HEK293 (cell line): ENCODE measurements at regions not wholly inside any gene's neighbourhood (a gene's known extent, or its start where the extent isn't known, plus 50 kb on each side); places are given as distances from the start of the nearest gene placed in this dataset.

Experiments
- CTCF ChIA-PET: fragments of 350-600 bp; formaldehyde crosslinking; extraction: SDS; loops from one replicate; lab custom pipeline; 2021; ENCODE audit warnings: antibody characterized with exemption; lab: Yijun Ruan, JAX
- POLR2A ChIA-PET: fragments of 300-600 bp; formaldehyde crosslinking; extraction: SDS; loops from one replicate; lab custom pipeline; 2020; ENCODE audit warnings: antibody characterized with exemption, inconsistent platforms; lab: Yijun Ruan, JAX
- H3K27ac ChIP-seq: fragments of 200-500 bp; sonication (Bioruptor generic); 2 replicates; pipeline ENCODE4 v1.5.1; 2014; ENCODE audit warnings: low read depth, low read length, control low read depth, inconsistent platforms; ENCODE audit errors: extremely low read depth
- H3K36me3 ChIP-seq, 2 experiments: fragments of 200-500 bp in 1 of 2; sonication (Bioruptor generic) in 1 of 2; 1 replicate in 1 of 2; 2 replicates in 1 of 2; pipeline ENCODE4 v1.5.1; 2014 to 2017; ENCODE audit warnings: inconsistent platforms in 2 of 2, low read length in 2 of 2; ENCODE audit not compliant: control insufficient read depth in 2 of 2, insufficient read depth in 1 of 2
- H3K4me1 ChIP-seq: fragments of 200-500 bp; sonication (Bioruptor generic); 2 replicates; pipeline ENCODE4 v1.5.1; 2014; ENCODE audit warnings: mild to moderate bottlenecking, low read length, inconsistent platforms; ENCODE audit not compliant: control insufficient read depth, insufficient read depth
- H3K4me3 ChIP-seq: 2 replicates; pipeline ENCODE4 v1.5.1; 2011; ENCODE audit warnings: low read depth, mild to moderate bottlenecking, control low read depth, low read length, moderate library complexity
- H3K9me3 ChIP-seq: fragments of 200-500 bp; sonication (Bioruptor generic); 2 replicates; pipeline ENCODE4 v1.5.1; 2014; ENCODE audit warnings: low read depth, low read length, inconsistent platforms; ENCODE audit not compliant: control insufficient read depth, insufficient read depth
- BCL11B ChIP-seq: fragments of 450-650 bp; formaldehyde crosslinking; IDR thresholded peaks from 2 replicates; pipeline ENCODE4 v1.5.1; 2016; ENCODE audit warnings: low read depth, missing biosample characterization, missing genetic modification characterization
- GLIS1 ChIP-seq: fragments of 450-650 bp; formaldehyde crosslinking; IDR thresholded peaks from 2 replicates; pipeline ENCODE4 v1.5.1; 2016; ENCODE audit warnings: missing biosample characterization, missing genetic modification characterization
- GLIS2 ChIP-seq: fragments of 450-650 bp; formaldehyde crosslinking; IDR thresholded peaks from 2 replicates; pipeline ENCODE4 v1.5.1; 2016; ENCODE audit warnings: missing biosample characterization, missing genetic modification characterization
- HOXC10 ChIP-seq: sonication (generic); formaldehyde crosslinking; IDR thresholded peaks from 2 replicates; pipeline ENCODE4 v1.8.1; 2023; ENCODE audit warnings: mild to moderate bottlenecking, missing genetic modification reagents
- KLF7 ChIP-seq: fragments of 450-650 bp; formaldehyde crosslinking; IDR thresholded peaks from 2 replicates; pipeline ENCODE4 v1.5.1; 2016; ENCODE audit warnings: missing biosample characterization, missing genetic modification characterization, borderline replicate concordance
- KLF8 ChIP-seq: fragments of 450-650 bp; formaldehyde crosslinking; IDR thresholded peaks from 2 replicates; pipeline ENCODE4 v1.5.1; 2016; ENCODE audit warnings: missing biosample characterization, missing genetic modification characterization
- REPIN1 ChIP-seq: fragments of 450-650 bp; formaldehyde crosslinking; IDR thresholded peaks from 2 replicates; pipeline ENCODE4 v1.5.1; 2017; ENCODE audit warnings: missing biosample characterization, missing genetic modification characterization, low read depth
- SALL2 ChIP-seq: fragments of 450-650 bp; formaldehyde crosslinking; IDR thresholded peaks from 2 replicates; pipeline ENCODE4 v1.5.0; 2017; ENCODE audit warnings: missing biosample characterization, mild to moderate bottlenecking, missing genetic modification characterization, borderline replicate concordance
- SCRT1 ChIP-seq: fragments of 450-650 bp; formaldehyde crosslinking; IDR thresholded peaks from 2 replicates; pipeline ENCODE4 v1.5.1; 2016; ENCODE audit warnings: missing biosample characterization, missing genetic modification characterization, borderline replicate concordance
- WT1 ChIP-seq: fragments of 450-650 bp; formaldehyde crosslinking; IDR thresholded peaks from 2 replicates; pipeline ENCODE4 v1.5.1; 2016; ENCODE audit warnings: missing biosample characterization, missing genetic modification characterization
- ZBTB7A ChIP-seq: fragments of 450-650 bp; formaldehyde crosslinking; IDR thresholded peaks from 2 replicates; pipeline ENCODE4 v1.5.1; 2016; ENCODE audit warnings: low read depth, missing biosample characterization, missing genetic modification characterization
- ZEB2 ChIP-seq: fragments of 450-650 bp; formaldehyde crosslinking; IDR thresholded peaks from 2 replicates; pipeline ENCODE4 v1.5.1; 2016; ENCODE audit warnings: missing biosample characterization, missing genetic modification characterization
- ZFHX2 ChIP-seq: fragments of 450-650 bp; formaldehyde crosslinking; conservative IDR thresholded peaks from 2 replicates; pipeline ENCODE4 v1.5.1; 2016; ENCODE audit warnings: missing biosample characterization, missing genetic modification characterization
- ZFP3 ChIP-seq: fragments of 450-650 bp; formaldehyde crosslinking; IDR thresholded peaks from 2 replicates; pipeline ENCODE4 v1.5.1; 2016; ENCODE audit warnings: low read depth, missing biosample characterization, missing genetic modification characterization
- ZFP37 ChIP-seq: fragments of 450-650 bp; formaldehyde crosslinking; IDR thresholded peaks from 2 replicates; pipeline ENCODE4 v1.5.1; 2016; ENCODE audit warnings: missing biosample characterization, missing genetic modification characterization
- ZNF157 ChIP-seq: fragments of 450-650 bp; formaldehyde crosslinking; IDR thresholded peaks from 2 replicates; pipeline ENCODE4 v1.5.1; 2016; ENCODE audit warnings: missing biosample characterization, missing genetic modification characterization
- ZNF16 ChIP-seq: fragments of 450-650 bp; formaldehyde crosslinking; IDR thresholded peaks from 2 replicates; pipeline ENCODE4 v1.5.1; 2016; ENCODE audit warnings: low read depth, missing biosample characterization, missing genetic modification characterization
- ZNF221 ChIP-seq: fragments of 450-650 bp; formaldehyde crosslinking; IDR thresholded peaks from 2 replicates; pipeline ENCODE4 v1.5.1; 2017; ENCODE audit warnings: missing biosample characterization, missing genetic modification characterization, borderline replicate concordance
- ZNF266 ChIP-seq: fragments of 450-650 bp; formaldehyde crosslinking; IDR thresholded peaks from 2 replicates; pipeline ENCODE4 v1.5.1; 2016; ENCODE audit warnings: missing biosample characterization, missing genetic modification characterization, low read depth
- ZNF292 ChIP-seq: fragments of 450-650 bp; formaldehyde crosslinking; IDR thresholded peaks from 2 replicates; pipeline ENCODE4 v1.5.1; 2016; ENCODE audit warnings: low read depth, missing biosample characterization, missing genetic modification characterization, borderline replicate concordance
- ZNF350 ChIP-seq: fragments of 450-650 bp; formaldehyde crosslinking; IDR thresholded peaks from 2 replicates; pipeline ENCODE4 v1.5.0; 2017; ENCODE audit warnings: missing biosample characterization, mild to moderate bottlenecking, missing genetic modification characterization
- ZNF488 ChIP-seq: fragments of 450-650 bp; formaldehyde crosslinking; IDR thresholded peaks from 2 replicates; pipeline ENCODE4 v1.5.1; 2016; ENCODE audit warnings: missing biosample characterization, missing genetic modification characterization
- ZNF510 ChIP-seq: fragments of 450-650 bp; formaldehyde crosslinking; IDR thresholded peaks from 2 replicates; pipeline ENCODE4 v1.5.1; 2018; ENCODE audit warnings: mild to moderate bottlenecking, missing genetic modification characterization, missing biosample characterization; ENCODE audit not compliant: insufficient replicate concordance
- ZNF548 ChIP-seq: fragments of 450-650 bp; formaldehyde crosslinking; IDR thresholded peaks from 2 replicates; pipeline ENCODE4 v1.5.1; 2016; ENCODE audit warnings: missing biosample characterization, missing genetic modification characterization
- ZNF580 ChIP-seq: fragments of 450-650 bp; formaldehyde crosslinking; IDR thresholded peaks from 2 replicates; pipeline ENCODE4 v1.5.1; 2016; ENCODE audit warnings: missing biosample characterization, missing genetic modification characterization
- ZNF585B ChIP-seq: fragments of 450-650 bp; formaldehyde crosslinking; IDR thresholded peaks from 2 replicates; pipeline ENCODE4 v1.5.1; 2016; ENCODE audit warnings: missing biosample characterization, missing genetic modification characterization
- ZNF600 ChIP-seq: fragments of 450-650 bp; formaldehyde crosslinking; IDR thresholded peaks from 2 replicates; pipeline ENCODE4 v1.5.1; 2016; ENCODE audit warnings: missing biosample characterization, missing genetic modification characterization
- ZNF623 ChIP-seq: fragments of 450-650 bp; formaldehyde crosslinking; IDR thresholded peaks from 2 replicates; pipeline ENCODE4 v1.5.1; 2016; ENCODE audit warnings: missing biosample characterization, missing genetic modification characterization
- ZNF670 ChIP-seq: fragments of 450-650 bp; formaldehyde crosslinking; IDR thresholded peaks from 2 replicates; pipeline ENCODE4 v1.5.1; 2016; ENCODE audit warnings: missing biosample characterization, missing genetic modification characterization, low read depth
- ZNF707 ChIP-seq: fragments of 450-650 bp; formaldehyde crosslinking; IDR thresholded peaks from 2 replicates; pipeline ENCODE4 v1.5.1; 2016; ENCODE audit warnings: missing biosample characterization, missing genetic modification characterization
- ZNF792 ChIP-seq: fragments of 450-650 bp; formaldehyde crosslinking; IDR thresholded peaks from 2 replicates; pipeline ENCODE4 v1.5.1; 2016; ENCODE audit warnings: missing biosample characterization, missing genetic modification characterization
- ZNF837 ChIP-seq: fragments of 450-650 bp; formaldehyde crosslinking; IDR thresholded peaks from 2 replicates; pipeline ENCODE4 v1.5.1; 2016; ENCODE audit warnings: missing biosample characterization, missing genetic modification characterization

GRCh38 chr3:3699407-3699806, 99.8 kb upstream of the LRRN1 start:
- TF ChIP-seq ZNF707 (tag by site-specific recombination), result no peak
- TF ChIP-seq ZNF350 (tag by site-specific recombination), result no peak
- TF ChIP-seq ZBTB7A (tag by site-specific recombination), result no peak
- Histone ChIP-seq H3K4me3 (no peak overlapping the region), H3K9me3 (no peaks in the 10 kb centered on the region), H3K4me1 (no peaks in the 10 kb centered on the region), H3K27ac (no peak overlapping the region), H3K36me3 (no peaks in the 10 kb centered on the region)
- ChIA-PET POLR2A (no interaction called here), CTCF (no interaction called here)

GRCh38 chr3:3696345-3696744, 102.9 kb upstream of the LRRN1 start:
- ChIA-PET POLR2A (no interaction called here), CTCF (no interaction called here)
- no peak for TF ChIP-seq ZNF600
- no peak for TF ChIP-seq ZEB2 (tag by site-specific recombination)
- no peak for TF ChIP-seq KLF7 (tag by site-specific recombination)
- TF ChIP-seq SALL2 (tag by site-specific recombination), result no peak
- TF ChIP-seq WT1 (tag by site-specific recombination), result no peak
- no peak for TF ChIP-seq ZNF16 (tag by site-specific recombination)
- TF ChIP-seq ZNF580 (tag by site-specific recombination), result no peak
- TF ChIP-seq ZNF548 (tag by site-specific recombination), result no peak
- no peak for TF ChIP-seq GLIS2
- no peak for TF ChIP-seq ZNF157 (tag by site-specific recombination)
- no peak for TF ChIP-seq ZNF266 (tag by site-specific recombination)
- no peak for TF ChIP-seq ZFHX2
- no peak for TF ChIP-seq ZFP37 (tag by site-specific recombination)
- TF ChIP-seq ZNF292, result no peak
- TF ChIP-seq SCRT1, result no peak
- TF ChIP-seq GLIS1, result no peak
- no peak for TF ChIP-seq ZFP3
- Histone ChIP-seq H3K36me3 (no peaks in the 10 kb centered on the region), H3K4me3 (no peak overlapping the region), H3K9me3 (no peaks in the 10 kb centered on the region), H3K4me1 (no peaks in the 10 kb centered on the region), H3K27ac (no peak overlapping the region)

GRCh38 chr3:3693593-3693992, 105.6 kb upstream of the LRRN1 start:
- ChIA-PET CTCF (no interaction called here), POLR2A (no interaction called here)
- Histone ChIP-seq H3K4me3 (no peak overlapping the region), H3K9me3 (no peaks in the 10 kb centered on the region), H3K36me3 (no peaks in the 10 kb centered on the region), H3K27ac (no peak overlapping the region), H3K4me1 (no peaks in the 10 kb centered on the region)
- TF ChIP-seq ZNF837 (no peak), ZNF623 (no peak), ZNF488 (no peak), ZNF670 (tag by site-specific recombination) (no peak), ZNF585B (no peak), ZNF292 (no peak), ZNF792 (tag by site-specific recombination) (no peak), BCL11B (no peak), ZNF221 (tag by site-specific recombination) (no peak), REPIN1 (tag by site-specific recombination) (no peak), HOXC10 (CRISPR knock-in tag) (no peak), ZNF510 (no peak), KLF8 (tag by site-specific recombination) (no peak)
